ENCODE measurements at regions not wholly inside any gene's neighbourhood (a gene's known extent, or its start where the extent isn't known, plus 50 kb on each side); places are given as distances from the start of the nearest gene placed in this dataset.

- TF ChIP-seq YY1 (IDR thresholded peaks at IDR 0.05; ENCODE audit: insufficient read depth, insufficient read length): no peak
- no peak for TF ChIP-seq ZNF274 (IDR thresholded peaks at IDR 0.05; ENCODE audit: low read depth, low read length)
Observed at GRCh38 chr13:73825143-73825542, 309.1 kb downstream of the KLF12 start.
